Spleen (tissue), 11 donors: ENCODE measurements at regions not wholly inside any gene's neighbourhood (a gene's known extent, or its start where the extent isn't known, plus 50 kb on each side); places are given as distances from the start of the nearest gene placed in this dataset.
"Not testable (repeated sequence)": the region's sequence is repeated elsewhere in the genome, so short reads cannot be mapped to it uniquely, and the experiment has no call there.

Experiments
- DNase-seq: peaks from one replicate; pipeline ENCODE4 v3.0.0-alpha.2; 2020
- H3K27ac ChIP-seq, 8 donors: fragments of 200-600 bp; sonication (generic) in 7 of 8; 1 replicate in 4 of 8; 2 replicates in 4 of 8; pipeline versions ENCODE4 v1.5.0 to v1.8.0; 2016 to 2021; ENCODE audit warnings: inconsistent platforms in 4 of 8, mild to moderate bottlenecking in 4 of 8, moderate library complexity in 1 of 8
- H3K27me3 ChIP-seq, 7 donors: fragments of 200-600 bp; sonication (generic) in 6 of 7; replicated peaks in 1 of 7; 1 replicate in 4 of 7; 2 replicates in 3 of 7; pipeline versions ENCODE4 v1.5.0 to v1.8.0; 2016 to 2021; ENCODE audit warnings: inconsistent platforms in 3 of 7, mild to moderate bottlenecking in 1 of 7
- H3K36me3 ChIP-seq, 6 donors: fragments of 200-600 bp; sonication (generic) in 5 of 6; 1 replicate in 4 of 6; 2 replicates in 2 of 6; pipeline versions ENCODE4 v1.5.0 to v1.8.0; 2016 to 2021; ENCODE audit warnings: inconsistent platforms in 2 of 6
- H3K4me1 ChIP-seq, 6 donors: fragments of 200-600 bp; sonication (generic) in 5 of 6; 1 replicate in 3 of 6; 2 replicates in 3 of 6; pipeline versions ENCODE4 v1.5.0 to v1.8.0; 2016 to 2021; ENCODE audit warnings: inconsistent platforms in 3 of 6
- H3K4me3 ChIP-seq, 8 donors: fragments of 200-600 bp; sonication (generic) in 7 of 8; 1 replicate in 4 of 8; 2 replicates in 4 of 8; pipeline versions ENCODE4 v1.5.0 to v1.8.0; 2016 to 2021; ENCODE audit warnings: inconsistent platforms in 4 of 8, mild to moderate bottlenecking in 4 of 8, moderate library complexity in 2 of 8
- H3K9me3 ChIP-seq, 8 donors: fragments of 200-600 bp; sonication (generic) in 7 of 8; 1 replicate in 4 of 8; 2 replicates in 4 of 8; pipeline versions ENCODE4 v1.5.0 to v1.8.0; 2016 to 2021; ENCODE audit warnings: inconsistent platforms in 4 of 8
- POLR2A ChIP-seq, 3 donors: fragments of 450-650 bp; IDR thresholded peaks; one replicate each; pipeline ENCODE4 v1.5.1; 2017; ENCODE audit warnings: antibody characterized with exemption in 3 of 3, mild to moderate bottlenecking in 1 of 3
- POLR2AphosphoS5 ChIP-seq, 3 donors: sonication (generic); formaldehyde crosslinking; IDR thresholded peaks; one replicate each; pipeline ENCODE4 v1.5.1; 2017; ENCODE audit warnings: antibody characterized with exemption in 3 of 3
- WGBS, 5 donors: extraction: QIAGEN DNeasy Blood & Tissue Kit in 3 of 5; methylation state at CpG; one replicate each; pipeline versions ENCODE4 v1.1.5 to v1.1.7; 2013 to 2018; 5-methylcytosine and 5-hydroxymethylcytosine counted together
- intact Hi-C: fragments of 100-400 bp; cut with DNase I; formaldehyde crosslinking; loops from one replicate; pipeline ENCODE4 v1.15.0; 2023; ENCODE audit warnings: low total_unique reads
- TF ChIP-seq, protein P1 (sequence below), 11 experiments: fragments of 200-600 bp in 7 of 11; fragments of 450-650 bp in 4 of 11; sonication (generic) in 4 of 11; IDR thresholded peaks in 8 of 11; conservative IDR thresholded peaks in 3 of 11; 1 replicate in 7 of 11; 2 replicates in 4 of 11; pipeline versions ENCODE4 v1.4.0 to v1.8.0; 2016 to 2021; ENCODE audit warnings: antibody characterized with exemption in 11 of 11, inconsistent platforms in 4 of 11, mild to moderate bottlenecking in 1 of 11
- donor health status: healthy with polysubstance abuse.
- donor health status: DM: no; HTN: no; CAD: no; lungs with moderate emphysema.
- donor health status: DM: no; HTN: no; CAD: no.
- donor health status: Bipolar disorder and iron deficiency.
- donor health status: healthy.
- donor health status: DM: no; HTN: no; CAD: no.
- donor health status: DM: yes; HTN: yes; CAD: no.

DNA sequence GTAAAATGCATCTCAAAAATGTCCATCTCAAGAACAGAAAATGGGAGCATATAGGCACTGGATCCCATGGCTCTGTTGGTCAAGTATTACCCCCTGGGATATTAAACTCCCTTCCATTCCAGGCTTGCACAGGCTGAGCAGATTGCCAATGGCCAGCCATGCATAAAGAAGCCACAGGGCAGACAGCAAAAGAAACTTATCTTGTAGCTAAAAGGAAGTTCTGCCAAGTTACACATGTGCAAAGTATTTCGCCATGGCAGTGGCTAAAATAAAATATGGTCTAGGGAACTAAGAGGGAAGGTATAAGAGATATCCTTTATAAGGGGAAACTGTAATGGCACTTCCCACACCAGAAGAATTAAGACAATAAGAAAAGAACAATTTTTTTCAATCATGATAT lies 415.6 kb upstream of the BTBD3 start:
- Histone ChIP-seq H3K9me3 (no peaks in the 10 kb centered on the region), H3K4me1 (no peaks in the 10 kb centered on the region), H3K27me3 (no peaks in the 10 kb centered on the region), H3K4me3 (no peak overlapping the region), H3K36me3 (no peaks in the 10 kb centered on the region), H3K27ac (no peak overlapping the region)
- TF ChIP-seq, protein P1, sequence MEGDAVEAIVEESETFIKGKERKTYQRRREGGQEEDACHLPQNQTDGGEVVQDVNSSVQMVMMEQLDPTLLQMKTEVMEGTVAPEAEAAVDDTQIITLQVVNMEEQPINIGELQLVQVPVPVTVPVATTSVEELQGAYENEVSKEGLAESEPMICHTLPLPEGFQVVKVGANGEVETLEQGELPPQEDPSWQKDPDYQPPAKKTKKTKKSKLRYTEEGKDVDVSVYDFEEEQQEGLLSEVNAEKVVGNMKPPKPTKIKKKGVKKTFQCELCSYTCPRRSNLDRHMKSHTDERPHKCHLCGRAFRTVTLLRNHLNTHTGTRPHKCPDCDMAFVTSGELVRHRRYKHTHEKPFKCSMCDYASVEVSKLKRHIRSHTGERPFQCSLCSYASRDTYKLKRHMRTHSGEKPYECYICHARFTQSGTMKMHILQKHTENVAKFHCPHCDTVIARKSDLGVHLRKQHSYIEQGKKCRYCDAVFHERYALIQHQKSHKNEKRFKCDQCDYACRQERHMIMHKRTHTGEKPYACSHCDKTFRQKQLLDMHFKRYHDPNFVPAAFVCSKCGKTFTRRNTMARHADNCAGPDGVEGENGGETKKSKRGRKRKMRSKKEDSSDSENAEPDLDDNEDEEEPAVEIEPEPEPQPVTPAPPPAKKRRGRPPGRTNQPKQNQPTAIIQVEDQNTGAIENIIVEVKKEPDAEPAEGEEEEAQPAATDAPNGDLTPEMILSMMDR (IDR thresholded peaks at IDR 0.05 in 8 of 11, conservative IDR thresholded peaks at IDR 0.05 in 3 of 11) = no peak
- TF ChIP-seq POLR2A (IDR thresholded peaks at IDR 0.05) = no peak
- no peak for TF ChIP-seq POLR2AphosphoS5 (IDR thresholded peaks at IDR 0.05)
- 62 to 87% (median 72%) methylated on average over 1 of the region's 1 CpG for WGBS, 5 donors
- intact Hi-C loops = no loop called here
- no peak for DNase-seq

DNA sequence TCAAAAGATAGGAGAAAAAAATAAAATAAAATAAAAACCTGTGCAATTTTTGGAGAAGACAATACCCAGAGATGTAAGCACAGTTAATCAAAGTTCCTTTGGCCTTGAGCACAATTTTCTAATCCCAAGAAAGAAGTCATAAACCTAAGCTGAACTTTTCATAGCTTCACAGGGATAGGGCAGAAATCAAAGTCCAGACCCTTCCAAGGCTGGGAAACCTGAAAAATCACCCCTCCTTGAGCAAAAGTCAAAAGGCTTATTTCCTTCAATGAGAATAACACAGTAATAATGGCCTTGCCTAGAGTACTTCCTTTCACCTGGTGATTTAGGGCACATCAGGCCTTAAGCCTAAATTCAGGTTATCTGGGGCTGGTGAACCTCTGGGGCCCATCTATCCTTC lies 415.0 kb upstream of the BTBD3 start:
- intact Hi-C loops = no loop called here
- Histone ChIP-seq H3K9me3 (no peaks in the 10 kb centered on the region), H3K4me1 (no peaks in the 10 kb centered on the region), H3K27me3 (no peaks in the 10 kb centered on the region), H3K4me3 (no peak overlapping the region), H3K27ac (no peak overlapping the region), H3K36me3 (no peaks in the 10 kb centered on the region)
- DNase-seq = no peak
- TF ChIP-seq POLR2AphosphoS5 (IDR thresholded peaks at IDR 0.05) (no peak), POLR2A (IDR thresholded peaks at IDR 0.05) (no peak)
- TF ChIP-seq, protein P1 (IDR thresholded peaks at IDR 0.05 in 8 of 11, conservative IDR thresholded peaks at IDR 0.05 in 3 of 11) = no peak

DNA sequence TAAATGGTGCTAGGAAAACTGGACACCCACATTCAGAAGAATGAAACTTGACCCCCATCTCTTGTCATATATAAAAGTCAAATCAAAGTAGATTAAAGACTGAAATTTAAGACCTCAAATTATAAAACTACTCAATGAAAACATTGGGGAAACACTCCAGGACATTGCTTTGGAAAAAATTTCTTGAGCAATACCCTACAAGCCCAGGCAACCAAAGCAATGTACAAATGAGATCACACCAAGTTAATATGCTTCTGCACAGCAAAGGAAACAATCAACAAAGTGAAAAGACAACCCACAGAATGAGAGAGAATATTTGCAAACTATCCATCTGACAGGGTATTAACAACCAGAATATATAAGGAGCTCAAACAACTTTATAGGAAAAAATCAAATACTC lies 407.9 kb upstream of the BTBD3 start:
- H3K36me3 ChIP-seq = no peaks in the 10 kb centered on the region
- intact Hi-C loops = no loop called here
- TF ChIP-seq POLR2A (IDR thresholded peaks at IDR 0.05) (no peak), POLR2AphosphoS5 (IDR thresholded peaks at IDR 0.05) (no peak)
- TF ChIP-seq, protein P1 (IDR thresholded peaks at IDR 0.05 in 8 of 11, conservative IDR thresholded peaks at IDR 0.05 in 3 of 11) = no peak

DNA sequence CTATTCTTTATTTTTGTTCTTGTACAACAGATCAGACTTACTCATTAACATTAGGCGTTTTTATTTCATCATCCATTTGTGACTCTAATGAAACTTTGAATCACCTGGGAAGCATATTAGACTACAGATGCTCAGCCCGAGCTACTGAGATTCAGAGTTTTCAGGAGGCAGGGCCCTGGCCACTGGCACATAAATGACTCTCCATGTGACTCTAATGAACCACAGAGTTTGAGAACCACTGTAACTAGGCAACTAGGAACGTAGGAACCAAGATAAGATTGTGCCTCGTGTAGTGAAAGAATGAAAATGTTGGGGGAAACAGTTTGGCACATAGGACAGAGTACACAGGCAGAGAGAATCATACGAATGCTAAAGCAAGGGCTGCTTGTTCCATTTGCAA lies 405.9 kb upstream of the BTBD3 start:
- 75 to 89% (median 80%) methylated on average over 5 of the region's 5 CpGs for WGBS, 5 donors
- peaks cover 0 to 11% (median 0%) of the 10 kb centered on the region in 8 donors for H3K9me3 ChIP-seq
- no peak overlapping the region for H3K4me3 ChIP-seq
- H3K27me3 ChIP-seq = no peaks in the 10 kb centered on the region
- no peak for DNase-seq
- no peaks in the 10 kb centered on the region for H3K36me3 ChIP-seq
- TF ChIP-seq POLR2AphosphoS5 (IDR thresholded peaks at IDR 0.05) (no peak), POLR2A (IDR thresholded peaks at IDR 0.05) (no peak)
- TF ChIP-seq, protein P1 (IDR thresholded peaks at IDR 0.05 in 8 of 11, conservative IDR thresholded peaks at IDR 0.05 in 3 of 11) = no peak
- H3K4me1 ChIP-seq = no peaks in the 10 kb centered on the region
- intact Hi-C loops = no loop called here
- no peak overlapping the region for H3K27ac ChIP-seq

More for the DNA sequence above, 407.9 kb upstream of the BTBD3 start:
- Histone ChIP-seq H3K4me1 (no peaks in the 10 kb centered on the region), H3K27me3 (no peaks in the 10 kb centered on the region), H3K27ac (no peak overlapping the region), H3K4me3 (no peak overlapping the region), H3K9me3 (peaks cover 0 to 11% (median 0%) of the 10 kb centered on the region in 8 donors)
- no peak for DNase-seq

DNA sequence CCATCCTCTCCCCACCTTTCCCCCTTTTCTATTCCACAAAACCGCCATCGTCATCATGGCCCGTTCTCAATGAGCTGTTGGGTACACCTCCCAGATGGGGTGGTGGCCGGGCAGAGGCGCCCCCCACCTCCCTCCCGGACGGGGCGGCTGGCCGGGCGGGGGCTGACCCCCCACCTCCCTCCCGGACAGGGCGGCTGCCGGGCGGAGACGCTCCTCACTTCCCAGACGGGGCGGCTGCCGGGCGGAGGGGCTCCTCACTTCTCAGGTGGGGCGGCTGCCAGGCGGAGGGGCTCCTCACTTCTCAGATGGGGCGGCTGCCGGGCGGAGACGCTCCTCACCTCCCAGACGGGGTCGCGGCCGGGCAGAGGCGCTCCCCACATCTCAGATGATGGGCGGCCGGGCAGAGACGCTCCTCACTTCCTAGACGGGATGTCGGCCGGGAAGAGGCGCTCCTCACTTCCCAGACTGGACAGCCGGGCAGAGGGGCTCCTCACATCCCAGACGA lies 404.4 kb upstream of the BTBD3 start:
- H3K27ac ChIP-seq, H3K4me3 ChIP-seq, intact Hi-C loops, H3K36me3 ChIP-seq, H3K4me1 ChIP-seq, H3K27me3 ChIP-seq, DNase-seq: not testable (repeated sequence)
- WGBS, 5 donors = 93 to 97% (median 96%) methylated on average over 22 to 39 of the region's 39 CpGs
- peaks cover 0 to 11% (median 0%) of the 10 kb centered on the region in 8 donors for H3K9me3 ChIP-seq
